ENCODE measurements at regions not wholly inside any gene's neighbourhood (a gene's known extent, or its start where the extent isn't known, plus 50 kb on each side); places are given as distances from the start of the nearest gene placed in this dataset.

- H3K4me2 ChIP-seq (ENCODE audit: control insufficient read depth, insufficient read depth), result no peak overlapping the region
- BruUV-seq (replicated peaks), result no TSS peak
- no peaks in the 10 kb centered on the region for H3K36me3 ChIP-seq (ENCODE audit: control insufficient read depth in 2 of 2, insufficient read depth in 2 of 2, low read length in 1 of 2)
- SMC1A ChIA-PET (ENCODE audit: uncharacterized antibody, unreplicated experiment), result no interaction called here
- intact Hi-C loops (cut with micrococcal nuclease; ENCODE audit: unreplicated experiment), result no loop called here
- no peak overlapping the region for H3K4me3 ChIP-seq
- in situ Hi-C loops (cut with MboI), result no loop called here
- no peaks in the 10 kb centered on the region for H3K4me1 ChIP-seq (ENCODE audit: control insufficient read depth, insufficient read depth, low read length)
- no peaks in the 10 kb centered on the region for H3K27me3 ChIP-seq (replicated peaks in 1 of 2; ENCODE audit: control insufficient read depth in 2 of 2, insufficient read depth in 2 of 2, low read length in 1 of 2)
- H3K9me3 ChIP-seq (replicated peaks; ENCODE audit: control insufficient read depth, insufficient read depth, low read length), result no peaks in the 10 kb centered on the region
- RAD21 ChIA-PET (ENCODE audit: unreplicated experiment), result no interaction called here
- TF ChIP-seq CHD2 (IDR thresholded peaks at IDR 0.05; ENCODE audit: borderline replicate concordance, low read depth, low read length), result no peak
- no peak for TF ChIP-seq HDGF (IDR thresholded peaks at IDR 0.05)
- no peak for TF ChIP-seq SMAD5 (IDR thresholded peaks at IDR 0.05; ENCODE audit: low read depth)
- no peak for TF ChIP-seq SMC3 (IDR thresholded peaks at IDR 0.05; ENCODE audit: borderline replicate concordance, low read length)
- no peak for TF ChIP-seq KDM1A (IDR thresholded peaks at IDR 0.05; ENCODE audit: borderline replicate concordance)
- TF ChIP-seq TAF1 (IDR thresholded peaks at IDR 0.05; ENCODE audit: borderline replicate concordance, low read depth, low read length), result no peak
- no peak for TF ChIP-seq POLR2A (IDR thresholded peaks at IDR 0.05; ENCODE audit: low read depth, low read length)
- TF ChIP-seq MEF2A (IDR thresholded peaks at IDR 0.05; ENCODE audit: insufficient read depth, low read depth, low read length), result no peak
- no peak for TF ChIP-seq ZNF384 (IDR thresholded peaks at IDR 0.05; ENCODE audit: borderline replicate concordance, low read depth, low read length)
- TF ChIP-seq MYC (IDR thresholded peaks at IDR 0.05; ENCODE audit: insufficient read depth, insufficient read length, insufficient replicate concordance, low read length, severe bottlenecking), result no peak
- no peak for TF ChIP-seq PAX8 (IDR thresholded peaks at IDR 0.05)
- no peak for TF ChIP-seq NKRF (conservative IDR thresholded peaks at IDR 0.05)
- no peak for TF ChIP-seq PAX5 (IDR thresholded peaks at IDR 0.05; ENCODE audit: borderline replicate concordance, low read depth, low read length)
- TF ChIP-seq RFX5 (IDR thresholded peaks at IDR 0.05; ENCODE audit: low read depth, low read length), result no peak
- CTCF ChIA-PET, result no interaction called here
- no peak for ATAC-seq
- H3K79me2 ChIP-seq (ENCODE audit: control insufficient read depth, insufficient read depth, low read length), result no peaks in the 10 kb centered on the region
- POLR2A ChIA-PET, result interaction anchor here (0.7 kb wide), 1 partner anchor 93 kb away, joined by 3 read pairs; no protein-coding TSS in a partner anchor
- WGBS (ENCODE audit: insufficient coverage, insufficient replicate concordance, low lambda C conversion rate, missing lambda C conversion rate), result 36% methylated on average over 7 of the region's 7 CpGs
- H2AFZ ChIP-seq (ENCODE audit: control insufficient read depth, low read depth, low read length), result no peak overlapping the region
- no peak for FAIRE-seq
- H4K20me1 ChIP-seq (ENCODE audit: control insufficient read depth, insufficient read depth), result no peaks in the 10 kb centered on the region
- DNase-seq (ENCODE audit: low read depth, low spot score), result no peak
- H3K27ac ChIP-seq (ENCODE audit: control insufficient read depth, insufficient read depth), result no peak overlapping the region
- H3K9ac ChIP-seq (ENCODE audit: control insufficient read depth, insufficient read depth, low read length), result no peak overlapping the region
Observed at GRCh38 chr5:158591301-158591863, 508.3 kb downstream of the EBF1 start.
